T-helper 2 cell (primary cell): ENCODE measurements at regions not wholly inside any gene's neighbourhood (a gene's known extent, or its start where the extent isn't known, plus 50 kb on each side); places are given as distances from the start of the nearest gene placed in this dataset.

ENCODE experiments used
- DNase-seq, 5 experiments: peaks; one replicate each; pipeline versions ENCODE4 v3.0.0 to v3.0.0-alpha.2; 2012 to 2022

DNA sequence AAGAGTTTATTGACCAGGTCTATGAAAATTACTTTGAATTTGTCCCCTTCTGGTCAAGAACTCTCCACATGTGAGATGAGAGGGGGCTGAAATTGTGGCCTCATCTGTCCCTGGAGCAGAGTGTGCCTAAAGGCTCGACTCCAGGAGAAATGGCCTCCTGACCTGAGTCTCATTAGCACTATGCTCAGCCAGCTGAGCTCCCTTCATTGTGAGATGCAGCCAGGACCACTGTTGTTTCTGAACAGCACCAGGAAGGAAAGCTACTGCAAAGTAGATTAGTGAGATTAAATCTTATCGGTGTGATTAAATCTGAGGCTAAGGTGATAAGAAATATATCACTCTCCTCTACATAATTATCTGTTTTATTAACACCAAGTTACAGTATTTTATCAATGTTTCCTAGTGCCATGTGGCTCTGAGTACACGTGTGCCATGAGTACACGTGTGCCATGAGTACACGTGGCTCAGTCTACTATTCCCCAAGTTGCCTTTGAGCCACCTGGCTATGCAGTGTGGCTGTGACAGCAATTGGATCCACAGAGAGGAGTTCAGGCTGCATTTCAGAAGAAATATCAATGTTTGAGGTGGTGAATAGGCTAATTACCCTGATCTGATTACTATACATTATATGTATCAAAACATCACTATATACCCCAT is 126.9 kb downstream of the IPMK start:
- DNase-seq, result no peak

DNA sequence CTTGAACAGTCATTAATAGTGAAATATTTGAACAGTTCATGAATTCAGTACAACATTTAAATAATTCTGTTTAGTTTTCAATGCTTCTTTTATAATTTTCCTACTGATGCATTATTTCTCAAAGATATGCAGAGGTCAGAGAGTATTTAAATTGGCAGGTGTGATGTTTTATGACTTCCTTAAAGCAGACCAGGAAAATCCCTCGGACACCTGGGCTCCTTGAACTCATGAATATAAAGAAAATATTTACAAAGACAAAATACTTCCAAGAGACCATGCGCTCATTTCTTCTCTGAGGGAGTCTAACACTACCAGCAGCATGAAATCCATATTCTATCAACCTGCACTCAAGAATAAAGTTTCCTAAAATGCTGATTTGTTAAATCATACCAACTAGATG is 127.6 kb downstream of the IPMK start:
- no peak for DNase-seq

DNA sequence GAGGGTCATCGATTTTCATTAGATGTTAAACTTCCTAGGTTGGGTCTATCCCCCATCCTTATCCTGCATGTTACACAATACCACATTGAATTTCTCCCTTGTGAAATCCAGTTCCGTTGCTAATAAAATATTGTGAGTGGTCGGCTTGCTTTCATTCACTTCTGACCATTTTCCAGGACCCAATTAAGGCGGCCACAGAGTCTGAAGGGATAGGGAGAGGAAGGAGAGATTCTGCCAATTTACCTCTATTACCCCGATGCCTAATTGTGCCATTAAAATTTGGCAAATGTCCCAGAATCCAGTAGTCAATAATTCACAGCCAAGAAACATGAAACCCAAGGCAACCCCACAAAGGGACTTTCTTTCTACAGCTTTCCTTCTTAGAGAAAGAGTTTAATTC is 129.9 kb downstream of the IPMK start:
- no peak for DNase-seq

DNA sequence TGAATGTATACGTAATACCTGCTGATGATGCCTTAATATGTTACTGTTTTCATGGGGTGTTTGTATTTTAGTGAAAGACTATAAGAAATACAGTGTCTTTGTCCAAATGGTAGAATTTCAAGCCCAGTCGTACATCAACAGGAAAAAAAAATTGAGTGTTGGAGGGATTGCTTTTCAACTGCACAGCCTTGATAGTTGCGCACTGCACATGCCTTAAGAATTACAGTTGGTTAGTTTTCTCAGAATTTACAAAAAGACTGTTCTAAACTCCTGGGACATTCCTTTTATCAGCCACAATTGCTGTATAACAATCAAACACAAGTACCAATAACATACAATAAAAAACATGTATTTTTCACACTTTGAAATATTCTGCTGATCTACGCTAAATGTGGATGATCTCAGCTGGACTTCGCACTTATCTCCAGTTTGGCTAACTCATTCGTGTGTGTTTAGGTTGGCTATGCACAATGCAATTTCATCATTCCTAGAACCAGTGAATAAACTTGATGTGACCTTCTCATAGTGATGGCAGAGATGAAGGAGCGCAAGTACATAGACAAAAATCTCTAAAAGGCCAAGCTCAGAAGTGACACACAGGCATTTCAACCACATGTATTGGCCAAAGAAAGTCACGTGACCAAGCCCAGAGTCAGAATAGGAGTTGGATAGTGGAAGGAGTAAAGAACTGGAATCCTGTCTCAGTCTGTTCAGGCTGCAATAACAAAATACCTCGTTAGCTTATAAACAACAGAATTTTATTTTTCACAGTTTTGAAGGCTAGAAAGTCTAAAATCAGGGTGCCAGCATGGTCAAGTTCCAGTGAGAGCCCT is 152.3 kb downstream of the IPMK start:
- DNase-seq, result no peak

DNA sequence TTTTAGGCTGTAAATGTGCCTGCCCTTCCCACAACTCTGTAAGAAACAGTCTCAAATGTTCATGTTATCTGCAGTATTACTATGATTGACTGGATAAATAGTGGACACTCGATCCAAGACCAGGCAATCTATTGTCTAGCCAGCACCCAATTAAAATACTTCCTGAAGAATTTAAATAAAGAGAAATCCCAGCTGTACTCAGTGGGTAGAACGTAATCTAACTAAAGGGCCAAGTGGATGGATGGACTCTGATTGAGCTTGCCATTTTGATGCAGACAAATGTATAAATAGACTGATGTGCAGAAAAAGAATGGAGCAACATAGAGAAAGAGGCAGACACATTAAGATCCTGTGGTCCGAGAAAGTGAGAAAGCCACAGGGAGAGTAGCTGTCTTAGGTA is 158.0 kb downstream of the IPMK start:
- no peak for DNase-seq

DNA sequence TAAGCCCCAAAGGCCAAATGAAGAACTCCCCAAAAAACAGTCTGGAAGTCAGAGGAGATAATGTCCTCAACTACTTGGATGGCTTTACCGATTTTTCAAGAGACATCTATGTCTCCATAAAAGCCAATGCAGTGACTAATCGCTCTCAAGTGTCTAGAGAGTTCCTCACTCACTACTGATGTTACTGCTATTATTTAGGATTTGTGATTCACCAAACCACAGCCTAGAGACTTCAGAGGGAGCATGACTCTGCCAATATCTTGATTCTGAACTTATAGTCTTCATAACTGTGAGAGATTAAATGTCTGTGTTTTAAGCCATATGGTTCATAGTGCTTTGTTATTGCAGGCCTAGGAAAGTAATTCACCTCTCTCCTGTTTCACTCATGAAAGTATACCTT is 160.2 kb downstream of the IPMK start:
- DNase-seq, result no peak

DNA sequence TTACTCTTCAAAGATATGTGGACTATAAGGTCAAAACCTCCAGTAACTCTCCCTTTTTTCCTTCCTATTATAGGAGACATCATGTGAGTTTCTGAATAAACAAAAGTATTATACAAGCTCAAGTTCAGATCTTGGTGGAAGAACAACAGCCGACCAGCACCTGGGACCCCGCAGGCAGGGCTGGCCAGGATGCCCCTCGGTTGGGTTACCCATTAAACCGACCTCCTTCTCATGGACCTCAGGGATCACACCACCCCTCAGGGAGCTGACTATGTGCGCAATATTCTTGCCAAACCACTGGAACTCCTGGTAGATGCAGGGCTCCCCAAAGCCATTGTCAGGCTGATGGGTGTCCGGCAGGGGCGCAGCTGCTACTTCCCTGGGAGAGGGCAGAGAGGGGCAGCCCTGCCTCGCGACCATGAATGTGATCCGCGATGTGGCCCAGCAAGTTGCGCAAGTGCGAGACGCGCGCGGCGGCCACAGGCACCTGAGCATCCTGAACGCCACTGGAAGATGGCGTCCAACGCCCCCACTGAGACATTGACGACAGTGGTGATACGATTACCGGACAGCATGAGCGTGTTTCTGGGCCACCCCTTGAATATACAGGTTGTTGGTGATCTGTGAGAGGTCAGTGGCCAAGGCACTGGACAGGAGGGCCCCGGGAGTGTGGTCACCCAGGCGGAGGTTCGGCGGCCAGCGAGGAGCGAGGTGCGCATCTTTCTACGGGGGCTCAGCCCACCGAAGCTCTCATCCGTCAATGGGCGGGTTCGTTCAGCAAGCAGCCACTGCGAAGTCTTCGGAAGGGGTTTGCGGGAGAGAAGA is 161.3 kb downstream of the IPMK start:
- no peak for DNase-seq

DNA sequence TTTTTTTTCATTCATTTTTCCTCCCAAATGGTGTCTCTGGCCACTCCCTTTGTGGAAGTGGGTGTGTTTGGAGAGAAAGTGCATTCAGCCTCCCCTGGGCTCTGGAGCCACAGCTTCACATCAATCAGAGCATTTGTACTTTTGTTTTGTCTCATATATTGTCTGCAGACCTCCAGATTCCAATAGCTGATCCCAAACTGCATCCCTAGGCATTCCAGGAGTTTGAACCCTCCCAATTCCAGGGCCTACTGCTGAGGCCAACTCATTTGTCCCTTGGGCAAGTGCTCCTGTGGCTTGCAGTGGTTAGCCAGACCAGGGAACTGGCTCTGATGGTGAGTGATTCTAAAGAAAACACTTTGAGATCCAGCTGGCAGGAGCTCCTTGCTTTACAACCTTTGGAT is 163.3 kb downstream of the IPMK start:
- no peak for DNase-seq

DNA sequence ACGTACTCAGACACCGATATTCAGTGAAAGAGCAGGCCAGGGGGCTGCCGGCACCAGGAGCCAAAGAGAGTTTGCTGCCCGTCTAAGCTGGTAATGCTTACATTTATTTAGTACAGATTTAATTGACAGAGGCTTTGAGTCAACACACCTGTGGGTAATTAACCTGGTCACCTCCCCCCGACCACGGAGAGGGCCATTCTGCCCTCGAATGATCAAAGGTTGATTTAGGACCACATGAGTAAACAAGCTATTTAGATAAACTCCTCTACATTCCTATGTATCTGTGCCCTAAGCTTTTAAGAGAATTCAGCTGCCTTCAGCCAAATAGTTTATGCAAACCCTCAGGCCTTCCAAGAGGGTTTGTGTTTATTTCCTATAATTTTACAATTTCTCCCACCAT is 164.8 kb downstream of the IPMK start:
- DNase-seq, result no peak

DNA sequence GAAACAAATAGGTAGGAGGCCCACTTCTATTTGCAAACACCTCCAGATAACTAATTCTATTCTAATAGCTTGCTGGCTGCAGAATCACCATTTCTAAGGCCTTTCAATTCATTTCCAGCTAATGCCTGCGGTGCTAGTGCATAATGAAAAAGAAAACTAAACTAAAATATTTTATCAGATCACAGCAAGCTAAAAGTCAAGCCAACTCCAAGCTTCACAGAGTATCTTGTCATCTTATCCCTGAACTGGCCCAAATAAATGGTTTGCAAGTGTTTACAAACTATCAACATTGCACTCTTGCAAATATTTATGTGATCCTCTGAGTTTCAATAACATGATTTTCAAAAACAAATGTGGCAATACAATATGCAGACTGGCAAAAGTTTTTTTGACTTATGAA is 166.0 kb downstream of the IPMK start:
- DNase-seq, result no peak

DNA sequence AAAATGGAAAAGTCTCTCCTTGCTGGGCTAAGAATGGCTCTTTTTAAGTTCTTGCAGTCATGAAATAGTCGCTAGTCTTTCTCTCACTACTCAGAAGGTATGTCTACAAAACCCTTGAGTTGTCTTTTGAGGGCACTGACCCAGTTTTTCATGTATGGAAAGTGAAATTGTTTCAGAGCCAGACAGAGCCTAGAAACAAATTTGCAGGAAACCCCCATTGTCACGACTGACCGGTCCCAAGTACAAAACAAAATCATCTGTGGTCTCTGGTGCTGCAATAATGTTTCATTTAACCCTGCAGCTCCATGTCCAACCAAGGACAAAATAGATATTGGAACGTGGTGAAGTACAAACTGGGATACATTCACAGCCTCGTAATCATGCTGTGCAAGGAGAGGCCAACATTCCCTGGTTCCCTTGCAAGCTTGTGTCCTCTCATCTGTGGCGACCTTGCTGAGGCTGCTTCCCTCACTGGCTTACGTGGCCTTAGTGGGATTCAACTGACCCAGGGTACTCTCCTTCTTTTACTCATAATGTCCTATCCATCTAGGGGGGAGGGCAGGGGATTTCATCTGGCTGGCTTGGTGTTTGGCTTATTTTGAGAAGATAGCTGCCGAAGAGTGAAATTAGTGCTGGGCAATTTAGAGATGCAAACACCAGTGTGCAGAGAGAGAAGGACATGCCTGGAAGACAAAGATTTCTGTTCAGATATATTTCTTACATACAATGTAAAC is 172.5 kb downstream of the IPMK start:
- DNase-seq, result no peak

DNA sequence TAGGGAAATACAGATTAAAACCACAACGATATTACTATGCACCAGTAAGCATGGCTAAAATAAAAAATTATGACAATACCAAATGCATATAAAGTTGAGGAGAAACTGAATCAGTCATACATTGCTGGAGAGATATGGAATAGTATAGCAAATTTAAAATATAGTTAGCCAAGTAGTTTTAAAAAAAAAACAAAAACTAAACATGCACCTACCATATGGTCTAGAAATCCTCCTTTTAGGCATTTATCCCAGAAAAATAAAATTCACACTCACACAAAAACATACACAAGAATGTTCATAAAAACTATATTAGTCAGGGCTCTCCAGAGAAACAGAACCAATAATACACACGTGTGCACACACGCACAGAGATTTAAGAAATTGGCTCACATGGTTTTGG is 175.8 kb downstream of the IPMK start:
- DNase-seq, result no peak

DNA sequence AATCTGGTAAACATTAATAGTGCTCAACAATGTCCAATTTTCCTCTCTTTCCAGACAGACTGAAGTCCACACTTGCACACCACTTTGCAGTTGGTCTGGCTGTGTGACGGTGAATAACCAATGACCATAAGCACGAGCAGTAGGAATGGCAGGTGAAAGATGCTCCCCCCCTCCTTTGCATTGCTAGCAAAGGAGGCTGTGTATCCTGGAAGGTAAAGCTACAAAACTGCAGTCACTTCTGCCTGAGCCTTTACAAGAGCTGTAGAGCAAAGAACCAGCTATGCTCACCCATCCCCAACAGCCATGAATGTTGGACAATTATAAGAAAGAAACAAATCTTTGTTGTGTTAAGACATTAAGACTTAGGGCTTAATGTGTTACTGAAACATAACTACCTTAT is 178.0 kb downstream of the IPMK start:
- DNase-seq, result no peak

DNA sequence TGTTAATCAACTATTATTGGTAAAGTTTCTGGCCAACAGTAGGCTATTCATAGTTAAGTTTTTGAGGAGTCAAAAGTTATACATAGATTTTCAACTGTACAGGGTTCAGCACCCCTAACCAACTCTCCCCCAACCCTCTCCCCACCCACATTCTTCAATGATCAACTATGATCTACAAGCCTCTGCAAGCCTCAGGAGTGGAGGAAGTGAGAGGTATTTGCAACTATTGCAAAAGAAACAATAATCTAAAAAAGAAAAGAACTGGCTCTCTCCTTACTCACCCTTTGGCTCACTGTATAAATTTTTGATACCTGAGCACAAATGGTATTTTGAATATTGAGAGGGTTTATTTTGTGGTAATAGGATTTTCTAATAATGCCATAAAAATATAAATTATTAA is 179.8 kb downstream of the IPMK start:
- DNase-seq, result no peak

DNA sequence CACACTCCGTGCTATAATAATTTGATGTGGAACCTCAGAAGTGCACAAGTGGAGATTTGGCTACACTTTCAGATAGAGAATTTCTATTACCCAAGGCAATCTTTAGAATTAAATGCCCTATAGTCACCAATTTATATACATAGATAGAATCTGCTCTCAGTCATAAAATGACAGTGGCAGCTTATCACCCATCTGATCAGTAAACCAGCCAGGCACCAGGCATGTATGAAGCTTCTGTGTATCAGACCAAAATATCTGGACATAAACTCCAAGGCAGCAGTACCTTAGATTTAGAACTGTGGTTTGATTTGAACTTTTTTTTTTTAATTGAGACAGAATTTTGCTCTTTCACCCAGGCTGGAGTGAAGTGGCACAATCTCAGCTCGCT is 180.9 kb downstream of the IPMK start:
- no peak for DNase-seq

DNA sequence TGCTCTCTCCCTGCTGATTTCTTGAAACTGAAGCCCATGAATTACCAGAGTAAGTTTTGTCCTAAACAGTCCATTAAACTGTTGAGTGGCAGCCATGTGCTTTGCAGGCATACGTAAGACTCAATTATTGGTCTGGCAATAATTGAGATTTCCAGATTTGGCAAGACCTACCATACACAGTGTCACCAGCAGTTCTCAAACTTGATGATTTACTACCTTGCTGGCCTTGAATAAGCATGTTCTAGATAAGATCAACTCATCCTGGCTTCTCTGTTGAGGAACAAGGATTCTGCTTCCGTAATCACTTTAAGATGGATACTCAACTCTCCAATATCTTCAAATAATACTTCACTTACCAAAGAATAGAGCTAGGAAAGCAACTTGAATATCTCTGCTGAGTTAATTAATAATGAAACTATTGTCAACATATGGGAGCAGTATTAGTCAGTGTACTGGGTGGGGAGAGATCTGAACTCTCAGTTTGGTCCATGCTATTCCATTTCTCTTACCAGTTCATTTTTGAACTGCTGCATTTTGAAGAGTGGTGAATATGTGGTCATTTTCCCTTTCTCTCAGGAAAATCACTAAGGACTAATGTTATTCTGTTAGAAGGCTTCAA is 181.4 kb downstream of the IPMK start:
- DNase-seq, result no peak

DNA sequence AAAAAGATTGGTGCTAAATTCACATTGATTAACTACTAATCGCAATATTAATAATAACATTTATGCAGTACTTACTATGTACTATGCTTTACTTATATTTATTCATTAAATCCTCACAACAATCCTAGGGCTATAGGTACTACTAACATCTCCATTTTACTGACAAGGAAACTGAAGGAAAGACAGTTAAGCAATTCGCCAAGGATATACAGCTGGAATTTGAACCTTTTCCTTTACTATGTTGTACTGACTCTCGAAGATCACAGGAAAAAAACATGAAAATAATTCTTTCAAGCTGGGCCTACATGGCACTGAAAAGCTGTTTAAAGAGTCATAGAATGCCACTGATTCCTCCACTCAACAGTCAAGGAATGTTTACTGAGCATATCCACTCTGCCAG is 185.4 kb downstream of the IPMK start:
- no peak for DNase-seq

DNA sequence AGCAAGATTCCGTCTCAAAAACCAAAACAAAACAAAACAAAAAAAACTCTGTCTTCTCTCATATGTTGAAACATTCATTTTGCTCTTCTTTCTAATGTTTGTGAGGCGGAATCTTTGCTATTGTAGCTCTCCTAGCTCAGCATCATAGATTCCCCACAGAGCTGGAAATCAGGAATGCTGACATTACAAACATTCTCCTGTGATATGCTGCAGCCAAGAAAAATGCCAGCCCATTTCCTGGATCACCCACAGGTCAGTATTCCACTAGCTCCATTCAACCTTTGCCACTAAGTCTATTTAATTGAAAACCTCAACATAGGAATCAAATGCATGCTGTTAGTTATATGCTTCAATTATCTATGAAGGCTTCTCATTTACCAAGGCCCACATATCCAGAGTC is 186.3 kb downstream of the IPMK start:
- no peak for DNase-seq

DNA sequence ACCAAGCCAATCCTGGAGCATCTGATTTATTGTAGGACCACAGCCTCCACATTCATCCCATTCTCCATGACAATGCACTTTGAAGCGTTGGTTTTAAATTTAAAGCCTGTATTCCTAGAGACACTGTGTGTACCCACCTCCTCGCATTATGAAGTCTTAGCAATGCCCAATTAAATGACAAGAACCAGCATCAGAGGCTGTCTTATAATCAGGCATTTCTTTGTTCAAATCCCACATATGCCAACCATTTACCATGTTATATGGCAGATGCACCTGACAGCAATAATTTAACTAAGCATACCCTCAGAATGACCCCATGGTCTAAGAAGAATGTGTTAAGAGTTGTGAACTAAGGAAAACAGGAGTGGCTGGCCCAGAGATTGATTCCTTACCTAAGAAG is 188.2 kb downstream of the IPMK start:
- DNase-seq, result no peak

DNA sequence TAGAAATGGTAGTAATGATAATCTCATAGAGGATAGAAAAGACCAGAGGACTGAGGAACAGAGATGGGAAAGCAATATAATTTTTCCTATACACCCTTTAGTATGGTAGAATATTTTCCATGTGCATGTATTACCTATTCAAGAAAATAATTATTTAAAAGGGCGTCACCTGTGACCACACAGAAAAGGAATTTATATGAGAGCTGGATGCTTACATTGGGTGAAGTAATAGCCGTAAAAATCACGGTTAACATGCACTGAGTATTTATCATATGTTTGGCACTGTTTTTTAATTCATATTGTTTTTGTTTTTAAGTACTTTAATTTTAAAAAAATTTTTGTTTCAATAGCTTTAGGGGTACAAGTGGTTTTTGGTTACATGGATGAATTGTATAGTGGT is 195.1 kb downstream of the IPMK start:
- DNase-seq, result no peak

DNA sequence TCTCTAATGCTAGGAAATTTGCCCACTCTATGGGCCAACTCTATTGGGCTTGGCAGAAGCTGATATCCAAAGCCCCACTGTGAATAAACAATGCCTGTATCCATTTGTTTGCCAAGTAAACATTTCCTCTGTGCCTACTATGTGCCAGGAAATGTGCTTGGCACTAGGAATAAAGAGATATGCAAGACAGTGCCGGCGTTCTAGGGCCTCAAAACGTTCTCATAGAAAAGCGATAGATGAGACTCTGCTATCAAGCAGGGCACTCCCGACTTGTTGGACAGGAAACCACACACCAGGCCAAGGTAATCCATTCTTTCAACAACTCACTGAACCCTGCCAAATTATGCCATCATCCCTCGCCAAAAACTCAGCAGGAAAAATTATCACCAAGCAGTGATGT is 196.7 kb downstream of the IPMK start:
- no peak for DNase-seq

DNA sequence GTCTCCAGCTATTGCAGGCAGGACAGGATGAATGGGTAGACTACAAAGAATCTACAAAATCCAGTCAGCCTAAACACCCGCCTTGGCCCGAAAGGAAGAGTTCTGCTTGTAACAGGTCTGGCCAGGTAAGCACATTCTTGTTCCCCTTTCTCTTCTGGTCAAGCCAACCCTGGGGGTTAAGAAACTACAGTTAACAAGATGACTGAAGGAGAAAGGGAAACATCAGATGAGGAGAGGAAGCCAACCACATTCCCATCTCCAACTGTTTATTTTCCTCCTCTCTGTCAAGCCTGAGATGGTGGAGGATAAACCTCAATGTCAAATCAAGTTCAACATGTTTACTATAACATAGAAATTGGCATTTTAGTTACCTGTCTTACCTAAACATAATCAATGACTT is 198.9 kb downstream of the IPMK start:
- DNase-seq, result no peak

DNA sequence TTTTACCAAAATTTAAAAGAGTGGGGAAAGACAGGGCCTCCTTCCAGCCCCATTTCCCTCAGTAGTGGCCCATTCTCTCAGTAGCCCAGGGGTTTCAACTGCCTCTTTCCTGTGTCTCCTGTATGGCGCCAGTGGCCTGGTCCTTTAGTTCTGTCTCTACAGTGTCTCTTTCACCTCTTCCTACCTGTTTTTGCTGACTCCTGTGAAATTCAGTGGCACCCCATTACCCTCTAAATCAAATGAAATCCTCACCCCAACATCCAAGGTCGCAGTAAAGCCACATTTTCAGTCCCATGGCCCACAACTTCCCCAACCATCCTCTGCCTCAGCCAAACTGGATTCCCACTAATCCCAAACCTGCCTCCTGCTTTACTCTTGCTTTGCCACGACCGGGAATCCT is 200.7 kb downstream of the IPMK start:
- no peak for DNase-seq
